IMR-90 (cell line): ENCODE measurements at regions not wholly inside any gene's neighbourhood (a gene's known extent, or its start where the extent isn't known, plus 50 kb on each side); places are given as distances from the start of the nearest gene placed in this dataset.

ENCODE experiments used
- ATAC-seq: fragments of 200-7000 bp; cut with Tn5 transposase; 2 replicates; pipeline ENCODE4 v1.9.1; 2020; ENCODE audit warnings: low read depth, mild to moderate bottlenecking, moderate library complexity
- BruUV-seq: library from RNA; stranded (reverse); fragments of 400-500 nt; replicated peaks from 2 replicates; lab custom pipeline; 2021; lab: Mats Ljungman, UMichigan
- CTCF ChIA-PET: fragments of 300-600 bp; formaldehyde crosslinking; extraction: SDS; loops from one replicate; lab custom pipeline; 2021; ENCODE audit warnings: antibody characterized with exemption; lab: Yijun Ruan, JAX
- POLR2A ChIA-PET: fragments of 300-600 bp; sonication (Branson Sonifier 250); formaldehyde crosslinking; loops from one replicate; lab custom pipeline; 2022; ENCODE audit warnings: antibody characterized with exemption; ENCODE audit not compliant: unreplicated experiment; lab: Charles Lee
- DNase-seq: peaks from one replicate; pipeline ENCODE4 v3.0.0; 2013
- H2AFZ ChIP-seq: replicated peaks from 2 replicates; pipeline ENCODE3; 2013; ENCODE audit warnings: low read length, mild to moderate bottlenecking; ENCODE audit not compliant: poor library complexity
- H2AK5ac ChIP-seq: 2 replicates; pipeline ENCODE4 v1.6.1; 2013; ENCODE audit warnings: low read depth, low read length, inconsistent platforms
- H2AK9ac ChIP-seq: replicated peaks from 2 replicates; pipeline ENCODE3; 2013; ENCODE audit warnings: mild to moderate bottlenecking, low read depth, low read length, moderate library complexity; ENCODE audit not compliant: poor library complexity
- H2BK120ac ChIP-seq: 2 replicates; pipeline ENCODE4 v1.6.1; 2013; ENCODE audit warnings: low read depth, low read length, inconsistent platforms
- H2BK15ac ChIP-seq: 3 replicates; pipeline ENCODE4 v1.6.1; 2013; ENCODE audit warnings: low read depth, low read length, inconsistent platforms
- H2BK20ac ChIP-seq: 2 replicates; pipeline ENCODE4 v1.6.1; 2013; ENCODE audit warnings: low read depth, mild to moderate bottlenecking, inconsistent platforms, low read length, moderate library complexity
- H2BK5ac ChIP-seq: 2 replicates; pipeline ENCODE4 v1.6.1; 2013; ENCODE audit warnings: mild to moderate bottlenecking, low read depth, low read length, inconsistent platforms; ENCODE audit not compliant: poor library complexity, severe bottlenecking
- H3K14ac ChIP-seq: replicated peaks from 2 replicates; pipeline ENCODE4 v1.6.1; 2013; ENCODE audit warnings: low read depth, low read length, inconsistent platforms
- H3K18ac ChIP-seq: 2 replicates; pipeline ENCODE4 v1.6.1; 2013; ENCODE audit warnings: low read depth, low read length, control low read depth
- H3K23ac ChIP-seq: 2 replicates; pipeline ENCODE4 v1.6.1; 2013; ENCODE audit warnings: low read depth, low read length, inconsistent platforms
- H3K27ac ChIP-seq: 2 replicates; pipeline ENCODE4 v1.5.1; 2013; ENCODE audit warnings: mild to moderate bottlenecking, control low read depth, low read length; ENCODE audit not compliant: insufficient read depth
- H3K27me3 ChIP-seq: 2 replicates; pipeline ENCODE4 v1.6.1; 2013; ENCODE audit warnings: low read length; ENCODE audit not compliant: control insufficient read depth, insufficient read depth
- H3K36me3 ChIP-seq: 2 replicates; pipeline ENCODE4 v1.6.1; 2013; ENCODE audit warnings: low read length, mixed read lengths; ENCODE audit not compliant: control insufficient read depth, insufficient read depth
- H3K4ac ChIP-seq: 2 replicates; pipeline ENCODE4 v1.6.1; 2013; ENCODE audit warnings: low read depth, low read length, inconsistent platforms
- H3K4me1 ChIP-seq: 2 replicates; pipeline ENCODE4 v1.6.1; 2013; ENCODE audit warnings: low read length, mixed read lengths; ENCODE audit not compliant: control insufficient read depth, insufficient read depth
- H3K4me2 ChIP-seq: 2 replicates; pipeline ENCODE4 v1.6.1; 2013; ENCODE audit warnings: low read depth, mild to moderate bottlenecking, control low read depth, low read length, moderate library complexity
- H3K4me3 ChIP-seq: 2 replicates; pipeline ENCODE4 v1.5.1; 2013; ENCODE audit warnings: low read depth, mild to moderate bottlenecking, control low read depth, low read length, moderate library complexity; ENCODE audit not compliant: insufficient read depth
- H3K56ac ChIP-seq: 2 replicates; pipeline ENCODE4 v1.6.1; 2013; ENCODE audit warnings: low read length, inconsistent platforms; ENCODE audit not compliant: insufficient read depth; ENCODE audit errors: extremely low read depth
- H3K79me1 ChIP-seq, 2 experiments: 2 replicates each; pipeline ENCODE4 v1.6.1; 2013; ENCODE audit warnings: low read length in 2 of 2, inconsistent platforms in 1 of 2, low read depth in 1 of 2
- H3K9ac ChIP-seq: 2 replicates; pipeline ENCODE4 v1.6.1; 2013; ENCODE audit warnings: low read depth, low read length, control low read depth
- H3K9me1 ChIP-seq: 2 replicates; pipeline ENCODE4 v1.6.1; 2013; ENCODE audit warnings: low read length, inconsistent platforms; ENCODE audit not compliant: insufficient read depth
- H3K9me3 ChIP-seq: 2 replicates; pipeline ENCODE4 v1.6.1; 2013; ENCODE audit warnings: low read length; ENCODE audit not compliant: control insufficient read depth, insufficient read depth
- H4K20me1 ChIP-seq: 2 replicates; pipeline ENCODE4 v1.6.1; 2013; ENCODE audit warnings: low read length, inconsistent platforms; ENCODE audit not compliant: insufficient read depth
- H4K5ac ChIP-seq: 2 replicates; pipeline ENCODE4 v1.6.1; 2013; ENCODE audit warnings: mild to moderate bottlenecking, low read depth, low read length, control low read depth
- H4K8ac ChIP-seq, 2 experiments: 2 replicates each; pipeline ENCODE4 v1.6.1; 2013; ENCODE audit warnings: low read depth in 2 of 2, low read length in 2 of 2, control low read depth in 1 of 2, inconsistent platforms in 1 of 2
- H4K91ac ChIP-seq: 2 replicates; pipeline ENCODE4 v1.6.1; 2013; ENCODE audit warnings: low read depth, low read length, inconsistent platforms; ENCODE audit not compliant: insufficient read depth
- SMC3 ChIP-seq: fragments of 150-350 bp; IDR thresholded peaks from 2 replicates; pipeline ENCODE4 v1.6.1; 2016; ENCODE audit warnings: low read depth, mild to moderate bottlenecking, antibody characterized with exemption, low read length, moderate library complexity
- WGBS, 2 experiments: methylation state at CpG; one replicate each; pipeline versions ENCODE4 v1.1.5 to v1.1.7; 2013; ENCODE audit warnings: missing lambda C conversion rate in 2 of 2; ENCODE audit not compliant: insufficient read length in 1 of 2; ENCODE audit errors: extremely low coverage in 2 of 2; 5-methylcytosine and 5-hydroxymethylcytosine counted together
- dilution Hi-C: fragments of 300-500 bp; cut with HindIII; formaldehyde crosslinking; loops from one replicate; pipeline ENCODE4 v1.14.3; 2018; ENCODE audit warnings: low sequenced_read_pairs; ENCODE audit not compliant: unreplicated experiment
- in situ Hi-C: fragments of 300-500 bp; cut with MboI; formaldehyde crosslinking; loops from 3 replicates; pipeline ENCODE4 v1.14.3; 2019; ENCODE audit warnings: low sequenced_read_pairs, inconsistent platforms, mixed read lengths
- intact Hi-C: fragments of 100-400 bp; cut with micrococcal nuclease; formaldehyde crosslinking; loops from 2 replicates; pipeline ENCODE4 v1.10.0; 2022

DNA sequence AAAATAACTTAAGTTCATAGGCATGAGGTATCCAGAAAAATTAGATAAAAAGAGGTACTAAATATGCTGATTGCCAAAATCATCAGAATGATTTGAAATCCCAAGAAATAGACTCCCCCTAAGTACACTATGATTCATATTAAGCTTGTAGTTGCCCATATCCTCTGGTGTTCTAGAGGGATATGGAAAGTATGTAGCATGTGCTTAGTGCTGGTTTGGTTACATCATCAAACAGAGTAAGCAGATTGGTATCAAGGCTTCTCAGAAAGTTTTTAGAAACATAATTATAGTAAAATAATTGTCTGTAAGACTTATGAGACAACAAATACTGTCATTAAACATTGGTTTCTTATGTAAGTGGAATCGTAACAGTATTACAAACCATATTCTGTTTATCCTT lies 166.4 kb downstream of the FAXC start:
- Histone ChIP-seq H3K4me1 (no peaks in the 10 kb centered on the region), H3K9ac (no peak overlapping the region), H4K91ac (no peak overlapping the region), H2BK15ac (no peak overlapping the region), H3K9me3 (no peaks in the 10 kb centered on the region), H3K9me1 (no peaks in the 10 kb centered on the region), H3K36me3 (no peaks in the 10 kb centered on the region), H2AK9ac (no peak overlapping the region), H3K23ac (no peak overlapping the region), H2BK120ac (no peak overlapping the region), H3K14ac (no peak overlapping the region), H2AK5ac (no peak overlapping the region), H2AFZ (no peak overlapping the region), H3K4me2 (no peak overlapping the region), H3K18ac (no peak overlapping the region), H3K4me3 (no peak overlapping the region), H4K5ac (no peak overlapping the region), H2BK5ac (no peak overlapping the region), H2BK20ac (no peak overlapping the region), H3K4ac (no peak overlapping the region), H3K79me1 (no peaks in the 10 kb centered on the region), H3K27ac (no peak overlapping the region), H4K20me1 (no peaks in the 10 kb centered on the region), H3K56ac (no peak overlapping the region), H4K8ac (no peak overlapping the region), H3K27me3 (no peaks in the 10 kb centered on the region)
- WGBS, 2 experiments: no CpG with 5 or more reads among the region's 1 CpG
- DNase-seq (no peak), ATAC-seq (no peak)
- no peak for TF ChIP-seq SMC3
- dilution Hi-C loops (no loop called here), intact Hi-C loops (no loop called here), in situ Hi-C loops (no loop called here)
- ChIA-PET POLR2A (no interaction called here), CTCF (no interaction called here)
- no TSS peak for BruUV-seq
